GM13976 (cell line): ENCODE measurements at regions not wholly inside any gene's neighbourhood (a gene's known extent, or its start where the extent isn't known, plus 50 kb on each side); places are given as distances from the start of the nearest gene placed in this dataset.

ENCODE experiments used
- DNase-seq: peaks from one replicate; pipeline ENCODE4 v3.0.0; 2012; ENCODE audit warnings: low spot score
- CTCF ChIP-seq: IDR thresholded peaks from 2 replicates; pipeline ENCODE4 v1.5.1; 2012; ENCODE audit warnings: borderline replicate concordance, mild to moderate bottlenecking; ENCODE audit not compliant: insufficient read depth; ENCODE audit errors: extremely low read depth, missing control alignments, control extremely low read depth
- in situ Hi-C: fragments of 300-500 bp; cut with MboI; formaldehyde crosslinking; loops from one replicate; pipeline ENCODE4 v1.12.0; 2022; ENCODE audit warnings: low sequenced_read_pairs, mixed read lengths, inconsistent platforms; ENCODE audit not compliant: unreplicated experiment

DNA sequence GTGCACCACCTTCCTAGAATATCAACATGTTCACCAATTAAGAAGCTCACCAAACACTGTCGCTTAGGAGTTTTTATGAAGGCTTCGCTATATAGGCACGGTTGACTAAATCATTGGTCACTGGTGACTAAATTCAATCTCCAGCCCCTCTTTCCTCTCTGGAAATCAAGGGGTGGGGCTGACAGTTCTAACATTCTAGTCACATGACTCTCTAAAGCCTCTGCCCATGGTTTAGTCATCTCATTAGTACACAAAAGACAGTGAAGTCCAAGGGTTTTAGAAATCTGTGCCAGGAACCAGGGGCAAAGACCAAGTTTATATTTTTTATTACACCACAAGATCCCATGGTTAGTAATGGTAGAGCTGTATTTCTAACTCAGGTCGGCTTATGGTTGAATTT lies 243.2 kb downstream of the ELAVL2 start:
- in situ Hi-C loops: no loop called here
- TF ChIP-seq CTCF: no peak
- DNase-seq: no peak

DNA sequence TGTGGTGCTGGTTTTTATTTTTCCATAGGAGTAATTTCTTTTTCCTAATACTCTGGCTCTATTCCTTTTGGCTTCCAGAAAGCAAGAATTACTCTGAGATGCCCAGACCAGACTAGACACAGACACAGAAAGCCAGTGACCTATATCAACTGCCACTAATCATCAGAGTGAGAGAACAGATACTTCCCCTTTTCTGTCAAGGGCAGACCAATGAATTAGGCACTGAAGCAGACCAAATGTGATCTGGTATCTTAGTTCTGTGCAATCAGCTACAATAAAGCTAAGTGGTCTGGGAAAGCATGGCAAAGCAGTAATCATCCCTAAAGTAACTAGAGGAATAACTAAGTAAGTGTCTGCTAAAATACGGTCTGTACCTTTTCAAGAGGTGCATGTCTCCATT lies 239.1 kb downstream of the ELAVL2 start:
- no peak for TF ChIP-seq CTCF
- in situ Hi-C loops: no loop called here
- DNase-seq: no peak

- DNase-seq: no peak
- TF ChIP-seq CTCF: no peak
- in situ Hi-C loops: no loop called here
These were observed 238.6 kb downstream of the ELAVL2 start for GRCh38 chr9:23587433-23587832.

- in situ Hi-C loops: no loop called here
- no peak for DNase-seq
- no peak for TF ChIP-seq CTCF
These were observed 238.1 kb downstream of the ELAVL2 start for GRCh38 chr9:23587903-23588302.

GRCh38 chr9:23590276-23591000 lies 235.6 kb downstream of the ELAVL2 start:
- TF ChIP-seq CTCF: no peak
- in situ Hi-C loops: no loop called here
- no peak for DNase-seq

- in situ Hi-C loops: no loop called here
- TF ChIP-seq CTCF: no peak
- no peak for DNase-seq
These were observed 231.6 kb downstream of the ELAVL2 start for GRCh38 chr9:23594421-23594820.
